ENCODE measurements at regions not wholly inside any gene's neighbourhood (a gene's known extent, or its start where the extent isn't known, plus 50 kb on each side); places are given as distances from the start of the nearest gene placed in this dataset.

DNA sequence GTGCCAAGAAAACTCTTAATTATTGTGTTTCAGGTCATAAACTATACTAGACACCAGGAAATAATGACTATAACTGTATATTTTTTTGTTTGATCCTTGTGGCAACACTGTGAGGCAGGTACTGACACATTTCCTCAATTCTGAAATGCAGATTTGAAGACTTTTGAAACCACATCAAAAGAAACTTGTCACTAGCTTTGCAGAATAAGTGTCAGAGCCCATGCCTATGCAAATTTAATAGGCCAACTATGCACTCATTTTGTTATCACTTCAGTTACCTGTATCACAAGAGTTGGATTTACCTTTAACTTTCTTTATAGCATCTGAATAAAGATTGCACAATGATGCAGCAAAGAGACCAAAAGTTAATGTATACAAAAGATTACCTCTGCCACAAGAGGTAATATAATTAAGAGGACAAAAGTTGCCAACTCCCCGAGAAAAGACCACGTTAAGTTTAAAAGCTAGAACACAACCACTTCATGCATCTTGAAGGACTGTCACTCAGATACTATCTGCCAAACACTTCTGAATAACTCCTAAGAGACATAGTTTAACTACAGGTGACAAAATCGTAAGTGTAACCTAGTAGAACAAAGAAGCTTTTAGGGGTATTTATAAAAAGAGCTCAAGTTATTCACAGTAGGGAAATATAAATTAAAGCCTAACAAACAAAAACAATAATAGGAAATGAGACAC, 80.5 kb downstream of the ELAPOR2 start:
- Mint-ChIP-seq H3K4me1 (ENCODE audit: low read depth) (no peaks in the 10 kb centered on the region), H3K9me3 (peaks cover 20% of the 10 kb centered on the region), H3K36me3 (ENCODE audit: low read depth) (no peaks in the 10 kb centered on the region; the same call in 1 of the 2 replicates), H3K4me3 (no peak overlapping the region), H3K27ac (no peak overlapping the region), H3K27me3 (ENCODE audit: insufficient read depth) (peaks cover 1% of the 10 kb centered on the region; the same call in 1 of the 2 replicates)
- TF ChIP-seq, protein P1, sequence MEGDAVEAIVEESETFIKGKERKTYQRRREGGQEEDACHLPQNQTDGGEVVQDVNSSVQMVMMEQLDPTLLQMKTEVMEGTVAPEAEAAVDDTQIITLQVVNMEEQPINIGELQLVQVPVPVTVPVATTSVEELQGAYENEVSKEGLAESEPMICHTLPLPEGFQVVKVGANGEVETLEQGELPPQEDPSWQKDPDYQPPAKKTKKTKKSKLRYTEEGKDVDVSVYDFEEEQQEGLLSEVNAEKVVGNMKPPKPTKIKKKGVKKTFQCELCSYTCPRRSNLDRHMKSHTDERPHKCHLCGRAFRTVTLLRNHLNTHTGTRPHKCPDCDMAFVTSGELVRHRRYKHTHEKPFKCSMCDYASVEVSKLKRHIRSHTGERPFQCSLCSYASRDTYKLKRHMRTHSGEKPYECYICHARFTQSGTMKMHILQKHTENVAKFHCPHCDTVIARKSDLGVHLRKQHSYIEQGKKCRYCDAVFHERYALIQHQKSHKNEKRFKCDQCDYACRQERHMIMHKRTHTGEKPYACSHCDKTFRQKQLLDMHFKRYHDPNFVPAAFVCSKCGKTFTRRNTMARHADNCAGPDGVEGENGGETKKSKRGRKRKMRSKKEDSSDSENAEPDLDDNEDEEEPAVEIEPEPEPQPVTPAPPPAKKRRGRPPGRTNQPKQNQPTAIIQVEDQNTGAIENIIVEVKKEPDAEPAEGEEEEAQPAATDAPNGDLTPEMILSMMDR (IDR thresholded peaks at IDR 0.05), result no peak
- no peak for DNase-seq

DNA sequence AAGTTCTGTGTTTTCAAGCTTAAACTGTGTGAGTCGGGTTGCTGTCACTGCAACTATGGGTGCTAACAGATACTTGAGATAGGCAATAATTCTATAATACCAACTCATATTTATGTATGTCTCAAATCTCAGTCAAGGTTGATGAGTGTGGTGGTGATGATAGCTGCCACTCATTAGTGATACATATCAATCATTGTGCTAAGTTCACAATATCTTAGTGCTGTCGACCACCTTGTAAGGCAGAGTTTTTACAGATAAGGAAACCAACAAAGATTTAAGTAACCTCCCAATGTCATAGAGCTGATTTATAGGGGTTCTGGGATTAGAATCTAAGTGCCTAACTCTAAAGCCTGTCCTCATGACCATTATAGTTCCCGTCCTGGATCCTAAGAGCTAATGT, 82.5 kb downstream of the ELAPOR2 start:
- H3K27me3 Mint-ChIP-seq (ENCODE audit: insufficient read depth), result peaks cover 1% of the 10 kb centered on the region; the same call in 1 of the 2 replicates
- TF ChIP-seq, protein P1 (IDR thresholded peaks at IDR 0.05), result no peak
- H3K4me1 Mint-ChIP-seq (ENCODE audit: low read depth), result no peaks in the 10 kb centered on the region
- no peak for DNase-seq
- H3K9me3 Mint-ChIP-seq, result peaks cover 16% of the 10 kb centered on the region
- no peaks in the 10 kb centered on the region for H3K36me3 Mint-ChIP-seq (ENCODE audit: low read depth)
- no peak overlapping the region for H3K27ac Mint-ChIP-seq
- H3K4me3 Mint-ChIP-seq, result no peak overlapping the region

DNA sequence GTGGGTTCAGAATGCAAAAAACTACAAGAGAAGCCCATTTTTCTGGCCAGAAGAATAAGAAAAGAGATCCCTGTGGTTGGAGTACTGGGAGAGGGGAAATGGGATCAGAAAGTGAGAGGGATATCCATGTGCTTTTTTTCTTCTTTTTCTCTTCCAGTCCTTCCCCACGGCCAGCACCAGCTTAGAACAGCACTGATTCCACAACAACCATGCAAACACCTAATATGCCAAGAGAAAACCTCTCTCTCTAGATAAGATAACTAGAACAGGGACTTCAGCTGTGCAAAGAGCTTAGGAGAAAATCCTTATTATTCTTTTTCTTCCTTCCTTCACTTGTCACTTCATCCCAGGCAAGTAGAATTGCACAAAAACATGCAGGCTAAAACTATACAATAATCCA, 83.5 kb downstream of the ELAPOR2 start:
- Mint-ChIP-seq H3K9me3 (peaks cover 11% of the 10 kb centered on the region), H3K4me3 (no peak overlapping the region), H3K27me3 (ENCODE audit: insufficient read depth) (peaks cover 1% of the 10 kb centered on the region; the same call in 1 of the 2 replicates), H3K4me1 (ENCODE audit: low read depth) (no peaks in the 10 kb centered on the region), H3K27ac (no peak overlapping the region), H3K36me3 (ENCODE audit: low read depth) (no peaks in the 10 kb centered on the region)
- TF ChIP-seq, protein P1 (IDR thresholded peaks at IDR 0.05), result no peak
- no peak for DNase-seq

DNA sequence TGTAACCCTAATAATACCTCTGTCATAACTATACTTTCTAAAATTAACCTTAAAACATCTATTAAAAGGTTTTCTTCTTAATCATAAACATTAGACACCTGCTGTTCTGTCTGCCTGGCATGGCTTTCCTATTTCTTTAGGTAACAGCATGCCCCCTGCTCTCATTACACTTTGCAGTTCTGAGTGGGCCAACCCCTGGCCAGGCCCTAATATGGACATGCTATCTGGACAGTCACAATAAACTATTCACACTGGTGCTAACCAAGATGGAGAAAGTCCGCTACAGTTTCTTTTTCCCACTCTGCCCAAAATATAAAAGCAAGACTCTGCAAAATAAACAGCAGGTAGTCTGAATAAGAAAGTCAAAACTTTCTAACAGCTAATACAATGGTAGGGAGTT, 84.0 kb downstream of the ELAPOR2 start:
- H3K4me1 Mint-ChIP-seq (ENCODE audit: low read depth), result no peaks in the 10 kb centered on the region
- TF ChIP-seq, protein P1 (IDR thresholded peaks at IDR 0.05), result no peak
- H3K27ac Mint-ChIP-seq, result no peak overlapping the region
- peaks cover under 1% of the 10 kb centered on the region; the same call in 1 of the 2 replicates for H3K27me3 Mint-ChIP-seq (ENCODE audit: insufficient read depth)
- H3K36me3 Mint-ChIP-seq (ENCODE audit: low read depth), result no peaks in the 10 kb centered on the region
- H3K4me3 Mint-ChIP-seq, result no peak overlapping the region
- H3K9me3 Mint-ChIP-seq, result peaks cover 7% of the 10 kb centered on the region
- no peak for DNase-seq

DNA sequence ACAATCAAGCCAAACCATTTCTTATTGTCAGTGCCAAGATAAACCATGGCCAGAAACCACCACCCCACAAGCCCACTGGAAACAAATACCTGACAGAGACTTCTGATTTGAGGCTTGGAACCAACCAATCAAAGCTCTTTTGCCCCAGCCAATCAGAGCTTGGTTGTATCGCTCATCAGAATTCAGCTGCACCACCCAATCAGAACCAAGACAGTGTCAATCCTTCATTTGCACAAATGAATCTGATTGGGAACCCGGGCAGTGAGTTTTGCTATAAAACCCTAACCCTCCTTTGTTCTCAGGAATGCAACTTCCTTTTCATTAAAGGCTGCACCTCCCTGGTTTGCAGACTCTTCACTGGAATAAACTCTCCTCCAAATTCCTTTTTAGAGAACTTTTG, 87.4 kb downstream of the ELAPOR2 start:
- Mint-ChIP-seq H3K4me1 (ENCODE audit: low read depth) (no peaks in the 10 kb centered on the region), H3K36me3 (ENCODE audit: low read depth) (no peaks in the 10 kb centered on the region), H3K9me3 (peaks cover 10% of the 10 kb centered on the region; the same call in 1 of the 2 replicates), H3K4me3 (no peak overlapping the region), H3K27ac (no peak overlapping the region), H3K27me3 (ENCODE audit: insufficient read depth) (no peaks in the 10 kb centered on the region)
- TF ChIP-seq, protein P1 (IDR thresholded peaks at IDR 0.05), result no peak
- no peak for DNase-seq

Measured in HFFc6 (cell line).